ENCODE measurements at regions not wholly inside any gene's neighbourhood (a gene's known extent, or its start where the extent isn't known, plus 50 kb on each side); places are given as distances from the start of the nearest gene placed in this dataset.

DNA sequence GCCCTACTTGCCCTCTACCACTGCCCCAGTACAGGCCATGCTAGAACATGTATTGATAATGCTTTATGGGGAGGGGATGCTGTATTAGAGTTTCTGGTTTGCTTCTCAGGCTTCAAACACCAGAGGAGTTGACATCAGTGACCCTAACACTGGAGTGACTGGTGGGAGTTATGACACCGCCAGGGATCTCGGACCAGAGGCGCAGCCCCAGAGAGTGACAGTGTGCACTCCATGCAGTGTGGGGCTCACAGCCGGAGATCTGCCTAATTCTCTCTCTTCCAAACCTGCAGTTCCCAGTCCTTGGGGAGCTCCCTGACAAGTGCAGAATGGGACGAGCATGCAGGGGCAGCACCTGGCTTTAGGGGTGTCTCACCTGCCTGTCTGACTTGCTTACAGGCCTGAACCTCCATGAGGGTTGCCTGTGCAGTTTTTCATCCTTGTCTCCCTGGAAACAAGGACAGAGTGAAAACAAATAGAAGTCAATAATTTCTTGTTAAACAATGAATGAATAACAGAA lies 244.9 kb upstream of the MYT1L start:
- TF ChIP-seq, protein P1, sequence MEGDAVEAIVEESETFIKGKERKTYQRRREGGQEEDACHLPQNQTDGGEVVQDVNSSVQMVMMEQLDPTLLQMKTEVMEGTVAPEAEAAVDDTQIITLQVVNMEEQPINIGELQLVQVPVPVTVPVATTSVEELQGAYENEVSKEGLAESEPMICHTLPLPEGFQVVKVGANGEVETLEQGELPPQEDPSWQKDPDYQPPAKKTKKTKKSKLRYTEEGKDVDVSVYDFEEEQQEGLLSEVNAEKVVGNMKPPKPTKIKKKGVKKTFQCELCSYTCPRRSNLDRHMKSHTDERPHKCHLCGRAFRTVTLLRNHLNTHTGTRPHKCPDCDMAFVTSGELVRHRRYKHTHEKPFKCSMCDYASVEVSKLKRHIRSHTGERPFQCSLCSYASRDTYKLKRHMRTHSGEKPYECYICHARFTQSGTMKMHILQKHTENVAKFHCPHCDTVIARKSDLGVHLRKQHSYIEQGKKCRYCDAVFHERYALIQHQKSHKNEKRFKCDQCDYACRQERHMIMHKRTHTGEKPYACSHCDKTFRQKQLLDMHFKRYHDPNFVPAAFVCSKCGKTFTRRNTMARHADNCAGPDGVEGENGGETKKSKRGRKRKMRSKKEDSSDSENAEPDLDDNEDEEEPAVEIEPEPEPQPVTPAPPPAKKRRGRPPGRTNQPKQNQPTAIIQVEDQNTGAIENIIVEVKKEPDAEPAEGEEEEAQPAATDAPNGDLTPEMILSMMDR (IDR thresholded peaks at IDR 0.05) = no peak
- TF ChIP-seq POLR2A (IDR thresholded peaks at IDR 0.05) = no peak
